Stimulated activated CD8-positive, alpha-beta memory T cell treated with anti-CD3 and anti-CD28 coated beads, Interleukin-4, amount 100 ng/mL, for 4 hours (primary cell): ENCODE measurements at regions not wholly inside any gene's neighbourhood (a gene's known extent, or its start where the extent isn't known, plus 50 kb on each side); places are given as distances from the start of the nearest gene placed in this dataset.
"Not testable (repeated sequence)": the region's sequence is repeated elsewhere in the genome, so short reads cannot be mapped to it uniquely, and the experiment has no call there.

Source experiments
- DNase-seq, 2 donors: peaks; one replicate each; pipeline ENCODE4 v3.0.0-alpha.2; 2020; ENCODE audit warnings: low read depth in 2 of 2, low spot score in 1 of 2

DNA sequence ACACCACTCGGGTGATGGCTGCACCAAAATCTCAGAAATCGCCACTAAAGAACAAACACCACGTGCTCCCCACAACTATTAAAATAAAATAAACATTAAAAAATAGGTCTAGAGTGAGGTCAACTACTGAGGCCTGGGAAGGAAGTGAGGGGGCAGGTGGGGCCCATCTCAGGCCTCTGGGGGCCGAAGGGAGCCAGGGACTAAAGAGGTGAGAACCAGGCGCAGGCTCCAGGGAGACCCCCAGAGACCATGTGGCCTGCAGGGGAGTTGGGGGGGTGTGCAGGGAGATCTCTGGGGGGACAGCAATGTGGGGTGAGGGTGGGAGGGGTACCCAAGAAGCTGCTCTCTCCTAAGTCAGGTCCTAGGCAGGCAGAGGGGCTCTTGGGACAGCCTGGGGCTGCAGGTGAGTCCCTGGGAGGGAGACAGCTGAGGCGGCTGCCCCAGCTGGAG is 111.3 kb upstream of the SMURF2 start:
- no peak for DNase-seq

DNA sequence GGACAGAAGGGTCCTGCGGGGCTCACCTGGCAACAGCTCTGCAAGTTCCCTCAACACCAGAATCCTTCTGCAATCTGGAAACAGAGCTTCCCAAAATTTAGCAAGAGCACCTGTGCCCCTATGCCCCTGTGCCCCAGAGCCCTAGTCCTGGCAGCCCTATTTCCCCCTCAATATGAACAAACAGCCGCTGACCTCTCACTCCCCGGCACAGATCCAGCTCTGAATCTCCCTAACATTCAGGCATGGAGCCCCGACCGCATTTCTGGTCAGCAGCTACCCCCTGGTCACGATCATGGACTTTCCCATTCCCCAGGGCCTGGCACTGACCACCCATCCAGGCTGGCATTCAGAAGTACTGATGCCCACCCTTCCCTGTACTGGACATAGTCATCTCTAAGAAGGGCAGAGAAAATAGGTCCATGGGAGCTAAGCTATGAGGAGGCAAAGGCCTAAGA is 110.8 kb upstream of the SMURF2 start:
- DNase-seq = no peak

DNA sequence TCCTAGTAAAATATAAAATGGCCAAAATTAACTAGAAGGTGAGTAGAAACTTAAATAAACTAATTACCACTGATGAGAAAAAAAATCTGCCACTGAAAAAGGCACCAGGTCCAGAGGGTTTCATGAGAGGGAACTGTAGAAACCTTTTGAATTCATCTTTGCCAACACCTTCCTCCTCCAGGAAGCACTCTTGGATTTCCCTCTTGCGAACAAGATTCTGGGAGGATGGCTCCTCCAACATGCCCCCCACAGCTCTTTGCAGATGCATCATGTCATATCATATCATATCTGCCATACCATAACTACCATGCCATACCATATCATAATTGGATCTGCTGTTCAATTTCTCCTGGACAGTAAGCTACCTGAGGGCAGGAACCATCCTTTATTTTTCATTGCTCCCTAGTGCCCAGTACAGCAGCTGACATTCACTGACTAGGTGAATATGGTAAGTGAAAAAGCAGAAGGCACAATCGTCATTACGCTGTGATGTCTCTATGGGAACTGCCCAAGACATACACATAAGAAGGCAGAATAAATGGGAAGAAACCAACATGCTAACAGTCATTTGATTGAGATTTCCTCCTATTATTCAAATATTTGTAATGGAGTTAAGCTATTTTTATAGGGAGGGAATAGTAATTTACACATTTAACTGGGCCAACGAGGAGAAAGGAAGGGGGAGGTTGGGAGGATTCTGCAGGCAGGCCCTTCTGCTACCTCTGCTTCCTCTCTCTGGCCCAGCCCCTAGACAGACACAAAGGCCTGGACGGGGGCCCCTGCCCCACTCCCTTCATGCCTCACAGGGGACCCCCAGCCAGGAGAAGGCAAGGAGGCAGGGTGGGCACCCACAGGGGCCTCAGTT is 110.1 kb upstream of the SMURF2 start:
- no peak for DNase-seq

DNA sequence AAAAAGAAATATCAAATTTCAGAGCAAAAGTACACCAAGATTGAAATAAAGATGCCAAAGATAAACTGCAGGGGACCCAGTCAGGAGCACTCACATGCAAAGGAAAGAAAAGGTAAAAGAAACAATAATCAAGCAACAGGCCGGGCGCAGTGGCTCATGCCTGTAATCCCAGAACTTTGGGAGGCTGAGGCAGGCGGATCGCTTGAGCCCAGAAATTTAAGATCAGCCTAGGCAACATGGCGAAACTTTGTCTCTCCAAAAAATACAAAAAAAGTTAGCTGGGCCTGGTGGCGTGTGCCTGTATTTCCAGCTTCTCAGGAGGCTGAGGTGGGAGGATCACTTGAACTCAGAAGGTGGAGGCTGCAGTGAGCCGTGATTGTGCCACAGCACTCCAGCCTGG is 107.6 kb upstream of the SMURF2 start:
- no peak for DNase-seq

DNA sequence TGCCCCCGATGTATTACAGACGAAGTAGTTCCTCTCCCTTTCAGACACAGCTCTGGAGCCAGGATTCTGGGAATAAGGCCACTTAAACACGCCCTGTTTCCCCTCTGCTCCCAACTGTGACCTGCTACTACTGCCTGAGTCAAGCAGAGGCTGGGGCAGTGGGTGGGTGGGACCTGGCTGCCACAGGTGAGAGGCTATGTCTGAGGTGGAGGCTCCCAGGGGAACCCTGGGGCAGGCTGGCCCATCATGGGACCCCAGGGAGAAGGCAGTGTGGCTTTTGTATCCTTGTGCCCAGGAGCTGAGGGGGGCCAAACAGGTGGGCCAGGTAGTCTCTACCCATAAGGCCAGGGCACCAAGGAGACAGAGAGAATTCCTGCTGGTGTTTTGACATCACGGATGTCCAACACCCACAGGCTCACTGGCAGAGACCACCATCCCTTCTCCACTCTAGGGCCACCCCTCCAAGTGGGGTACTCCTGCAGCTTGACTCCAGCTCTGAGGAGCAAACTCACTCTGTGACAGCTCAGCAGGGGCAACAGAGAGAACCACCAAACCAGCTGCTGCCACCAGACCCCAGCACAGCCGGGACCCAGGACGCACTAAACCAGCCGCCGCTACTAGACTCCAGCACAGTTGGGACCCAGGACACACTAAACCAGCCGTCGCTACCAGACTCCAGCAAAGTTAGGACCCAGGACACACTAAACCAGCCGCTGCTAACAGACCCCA is 105.3 kb upstream of the SMURF2 start:
- no peak for DNase-seq

DNA sequence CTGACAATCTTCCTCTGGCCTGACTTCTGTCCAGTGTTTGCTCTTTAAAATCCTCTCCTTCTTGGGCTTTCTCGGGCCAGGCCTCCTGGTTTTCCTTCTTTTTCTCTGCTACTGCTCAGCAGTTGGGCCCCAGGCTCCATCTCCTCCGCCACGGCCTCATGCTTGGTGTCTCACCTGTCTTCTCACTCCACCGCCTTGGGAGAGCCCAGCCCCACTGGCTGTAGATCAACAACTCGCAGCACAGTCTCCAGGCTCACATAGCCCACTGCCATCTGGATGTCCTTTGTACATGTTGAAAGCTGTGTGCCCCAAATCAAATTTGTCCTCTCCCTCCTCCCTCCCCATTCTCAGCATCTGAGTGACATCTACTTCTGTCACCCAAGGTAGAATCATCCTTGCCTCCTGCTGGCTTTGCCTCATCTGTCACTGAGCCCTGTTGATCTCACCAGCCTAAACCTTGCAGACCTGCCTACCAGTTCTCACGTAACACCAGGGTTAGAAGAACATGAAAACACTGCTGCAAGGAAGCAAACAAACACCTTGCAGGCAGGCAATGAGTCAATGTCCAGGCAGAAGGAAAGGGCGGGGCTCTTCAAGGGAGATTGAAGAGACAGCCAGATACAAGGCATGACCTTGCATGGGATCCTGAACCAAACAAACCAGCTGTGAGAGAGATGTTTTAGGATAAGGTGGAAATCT is 103.2 kb upstream of the SMURF2 start:
- DNase-seq = no peak

DNA sequence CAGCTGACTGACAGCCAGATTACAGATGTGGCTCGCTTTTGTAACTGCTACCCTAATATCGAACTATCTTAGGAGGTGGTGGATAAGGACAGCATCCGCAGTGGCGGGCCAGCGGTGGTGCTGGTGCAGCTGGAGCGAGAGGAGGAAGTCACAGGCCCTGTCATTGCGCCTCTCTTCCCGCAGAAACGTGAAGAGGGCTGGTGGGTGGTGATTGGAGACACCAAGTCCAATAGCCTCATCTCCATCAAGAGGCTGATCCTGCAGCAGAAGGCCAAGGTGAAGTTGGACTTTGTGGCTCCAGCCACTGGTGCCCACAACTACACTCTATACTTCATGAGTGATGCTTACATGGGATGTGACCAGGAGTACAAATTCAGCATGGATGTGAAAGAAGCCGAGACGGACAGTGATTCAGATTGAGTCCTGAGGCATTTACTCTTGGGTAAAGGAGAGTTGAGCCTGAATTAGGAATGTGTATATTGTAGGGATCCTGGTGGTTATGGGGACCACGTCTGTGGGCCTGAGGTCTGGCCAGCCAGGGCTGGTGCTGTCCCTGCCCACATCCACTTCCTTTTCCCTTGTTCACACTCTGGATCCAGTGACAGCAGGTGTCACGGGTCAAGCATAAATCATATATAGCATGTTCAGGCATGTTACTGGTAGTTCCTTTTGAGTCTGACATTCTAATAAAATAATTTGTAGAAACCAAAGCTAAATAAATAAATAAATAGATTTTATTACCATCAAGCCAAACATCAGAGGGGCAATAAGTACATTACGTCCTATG is 89.0 kb upstream of the SMURF2 start:
- DNase-seq = no peak

DNA sequence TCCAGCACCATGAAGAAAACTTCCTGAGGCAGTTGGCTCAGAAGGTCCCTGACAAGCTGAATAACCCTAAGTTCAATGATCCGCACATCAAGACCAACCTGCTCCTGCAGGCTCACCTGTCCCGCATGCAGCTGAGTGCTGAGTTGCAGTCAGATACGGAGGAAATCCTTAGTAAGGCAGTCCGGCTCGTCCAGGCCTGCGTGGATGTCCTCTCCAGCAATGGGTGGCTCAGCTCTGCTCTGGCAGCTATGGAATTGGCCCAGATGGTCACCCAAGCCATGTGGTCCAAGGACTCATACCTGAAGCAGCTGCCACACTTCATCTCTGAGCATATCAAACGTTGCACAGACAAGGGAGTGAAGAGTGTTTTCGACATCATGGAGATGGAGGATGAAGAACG is 88.4 kb upstream of the SMURF2 start:
- no peak for DNase-seq

DNA sequence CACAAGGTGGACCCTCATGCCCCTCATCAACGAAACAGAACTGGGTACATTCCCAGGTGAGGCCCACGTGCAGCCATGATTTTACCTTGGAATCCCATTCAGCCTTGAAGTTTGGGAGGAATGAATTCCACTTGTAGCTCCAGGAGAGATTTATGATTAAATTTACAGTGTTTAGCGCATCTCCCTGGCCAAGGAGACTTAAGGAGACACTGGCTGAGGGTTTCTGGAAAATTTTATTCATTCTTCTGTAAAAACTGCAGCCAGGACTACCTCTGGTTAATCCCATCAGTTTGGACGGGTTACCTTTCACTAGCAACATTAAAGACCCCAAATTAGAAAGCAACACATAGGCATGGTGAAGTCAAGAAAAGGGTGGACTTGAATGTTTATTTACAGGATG is 87.2 kb upstream of the SMURF2 start:
- no peak for DNase-seq

DNA sequence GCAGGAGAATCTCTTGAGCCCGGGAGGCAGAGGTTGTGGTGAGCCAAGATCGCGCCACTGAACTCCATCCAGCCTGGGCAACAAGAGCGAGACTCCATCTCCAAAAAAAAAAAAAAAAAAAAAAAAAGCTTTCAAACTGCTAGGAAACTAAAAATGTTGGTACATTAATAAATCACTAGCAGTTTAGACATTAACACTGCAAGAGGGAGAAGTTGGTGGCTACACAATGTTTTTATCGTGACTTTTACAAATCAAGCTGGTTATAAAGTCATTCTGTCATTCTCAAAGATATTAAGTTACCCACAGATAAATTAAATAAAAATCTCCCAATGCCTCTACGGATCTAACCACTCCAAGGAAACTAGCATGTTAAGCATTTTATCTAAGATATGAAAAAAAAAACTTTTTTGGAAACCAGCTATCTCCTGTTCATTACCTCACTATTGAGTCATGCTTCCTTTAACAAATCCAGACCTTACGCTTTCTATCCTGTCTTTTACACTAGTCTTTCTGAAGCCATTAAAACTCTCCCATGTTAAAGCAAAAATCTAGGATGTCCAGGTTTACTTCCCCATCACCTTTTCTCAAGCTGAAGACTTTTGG is 85.9 kb upstream of the SMURF2 start:
- no peak for DNase-seq

DNA sequence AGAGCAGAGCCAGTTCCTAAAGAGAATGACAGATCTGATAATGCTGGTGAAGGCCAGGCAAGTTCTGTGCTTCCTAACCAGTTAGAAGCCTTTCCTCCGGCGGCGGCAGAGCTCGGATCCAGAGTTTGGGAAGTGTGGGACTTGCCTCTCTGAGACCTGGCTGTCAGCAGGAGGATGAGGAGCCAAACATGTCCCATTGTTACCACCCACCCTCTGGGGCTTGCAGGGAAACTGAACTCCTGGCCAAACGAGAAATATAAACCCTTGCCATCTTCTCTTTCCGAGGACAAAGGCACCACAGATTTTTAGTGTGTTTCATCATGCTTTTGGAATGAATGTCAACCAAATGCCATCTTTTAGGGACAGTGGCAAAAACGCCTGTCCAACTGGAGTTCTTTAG is 80.2 kb upstream of the SMURF2 start:
- DNase-seq = no peak

DNA sequence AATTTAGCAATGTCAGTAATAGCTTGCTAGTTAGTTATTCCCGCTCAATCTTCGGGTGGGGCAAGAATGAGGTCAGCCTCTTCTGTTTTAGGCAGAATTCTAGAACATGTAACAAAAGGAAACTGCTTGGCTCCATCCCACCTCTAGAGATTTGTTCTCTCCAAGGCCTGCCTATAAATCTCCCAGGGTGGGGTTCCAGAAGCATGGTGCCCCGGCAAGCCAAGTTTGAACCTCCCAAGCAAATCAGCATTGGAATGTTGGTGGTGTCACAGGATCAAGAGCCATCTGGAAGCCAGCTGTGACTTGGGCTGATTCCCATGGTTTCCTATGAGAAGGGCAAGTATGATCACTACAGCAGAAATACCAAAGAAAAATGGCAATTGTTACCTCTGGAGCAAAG is 79.8 kb upstream of the SMURF2 start:
- DNase-seq = not testable (repeated sequence)

DNA sequence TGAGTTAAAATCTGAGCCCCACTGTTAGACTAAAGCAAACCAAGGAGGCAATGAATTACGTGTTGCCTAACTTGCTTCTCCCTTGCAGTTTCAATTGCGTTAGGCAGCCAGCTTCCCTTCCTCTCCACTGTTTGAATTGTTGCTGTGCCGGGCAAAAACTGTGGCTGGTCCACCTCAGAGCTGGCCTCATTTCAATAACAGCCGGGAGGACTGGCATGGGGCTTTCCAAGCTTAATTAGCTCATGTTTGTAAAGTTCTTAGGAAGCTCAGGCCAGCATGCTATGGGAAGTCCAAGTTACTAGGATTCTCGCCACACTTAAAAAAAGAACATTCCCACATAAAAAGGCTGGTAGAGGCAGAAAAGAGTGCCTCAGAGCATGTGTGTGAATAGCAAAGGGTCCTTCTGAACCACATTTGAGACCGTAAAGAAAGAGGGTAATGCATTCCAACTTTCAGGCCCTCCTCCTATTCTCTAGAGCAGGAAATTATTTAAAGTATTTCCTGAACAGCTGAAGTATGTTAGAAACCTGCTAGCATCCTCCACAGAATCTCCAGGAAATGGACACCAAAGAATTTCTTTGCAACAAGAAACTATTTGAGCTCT is 79.0 kb upstream of the SMURF2 start:
- DNase-seq = no peak

DNA sequence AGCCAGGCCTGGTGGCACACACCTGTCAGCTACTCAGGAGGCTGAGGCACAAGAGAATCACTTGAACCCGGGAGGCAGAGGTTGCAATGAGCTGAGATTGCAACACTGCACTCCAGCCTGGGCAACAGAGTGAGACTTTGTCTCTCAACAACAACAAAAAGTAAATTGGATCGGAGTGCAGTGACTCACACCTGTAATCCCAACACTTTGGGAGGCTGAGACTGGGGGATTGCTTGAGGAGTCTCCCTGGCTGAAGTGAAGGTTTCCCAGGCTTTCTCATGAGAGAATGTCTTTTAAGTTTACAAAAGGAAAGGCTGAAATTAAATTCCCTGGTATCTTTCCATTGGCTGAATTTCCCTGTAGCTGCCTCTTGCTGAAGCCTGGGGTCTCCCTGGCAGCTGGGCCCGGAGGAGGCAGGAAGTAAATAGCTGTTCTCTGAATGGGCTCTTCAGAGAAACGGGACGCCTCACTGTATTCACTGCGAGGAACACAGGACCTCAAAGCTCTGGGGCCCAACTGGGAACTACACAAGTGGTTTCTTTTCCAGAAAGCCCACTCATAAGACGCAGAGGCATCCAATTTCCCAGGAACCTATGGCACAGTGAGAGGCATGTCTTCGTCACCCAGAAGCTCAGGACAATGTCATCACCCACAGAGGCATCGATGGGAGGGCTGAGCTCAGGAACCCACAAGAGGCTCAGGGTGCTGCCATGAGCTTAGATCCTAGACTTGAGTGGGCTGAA is 77.4 kb upstream of the SMURF2 start:
- no peak for DNase-seq

DNA sequence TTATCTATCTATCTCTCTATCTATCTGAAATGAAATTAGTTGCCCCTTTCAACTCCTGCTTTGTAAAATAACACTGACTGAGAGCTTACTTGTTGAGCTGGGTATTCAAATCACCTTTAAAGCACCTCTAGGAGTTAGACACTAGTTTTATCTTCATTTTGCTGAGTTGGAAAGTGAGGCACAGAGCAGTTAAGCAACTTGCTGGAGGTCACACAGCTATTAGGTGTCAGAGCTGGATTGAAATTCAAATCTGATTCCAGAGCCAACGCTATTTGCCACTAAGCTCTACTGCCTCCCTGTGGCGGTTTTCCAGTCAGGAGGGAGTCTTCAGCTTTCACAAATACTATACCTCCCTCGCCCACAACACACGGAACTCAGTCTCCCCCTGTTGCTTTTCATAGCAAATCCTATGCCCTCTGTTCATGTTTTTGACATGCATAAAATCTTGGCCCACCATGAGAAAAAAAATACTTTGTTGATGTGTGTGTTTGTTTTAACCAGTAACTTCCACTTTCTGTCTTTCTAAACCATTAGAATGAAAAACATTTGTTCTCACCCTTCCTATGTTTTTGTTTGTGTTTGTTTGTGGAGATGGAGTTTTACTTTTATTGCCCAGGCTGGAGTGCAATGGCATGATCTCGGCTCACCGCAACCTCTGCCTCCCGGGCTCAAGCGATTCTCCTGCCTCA is 74.8 kb upstream of the SMURF2 start:
- DNase-seq = peak in 1 of 2 donors; percentile 20

DNA sequence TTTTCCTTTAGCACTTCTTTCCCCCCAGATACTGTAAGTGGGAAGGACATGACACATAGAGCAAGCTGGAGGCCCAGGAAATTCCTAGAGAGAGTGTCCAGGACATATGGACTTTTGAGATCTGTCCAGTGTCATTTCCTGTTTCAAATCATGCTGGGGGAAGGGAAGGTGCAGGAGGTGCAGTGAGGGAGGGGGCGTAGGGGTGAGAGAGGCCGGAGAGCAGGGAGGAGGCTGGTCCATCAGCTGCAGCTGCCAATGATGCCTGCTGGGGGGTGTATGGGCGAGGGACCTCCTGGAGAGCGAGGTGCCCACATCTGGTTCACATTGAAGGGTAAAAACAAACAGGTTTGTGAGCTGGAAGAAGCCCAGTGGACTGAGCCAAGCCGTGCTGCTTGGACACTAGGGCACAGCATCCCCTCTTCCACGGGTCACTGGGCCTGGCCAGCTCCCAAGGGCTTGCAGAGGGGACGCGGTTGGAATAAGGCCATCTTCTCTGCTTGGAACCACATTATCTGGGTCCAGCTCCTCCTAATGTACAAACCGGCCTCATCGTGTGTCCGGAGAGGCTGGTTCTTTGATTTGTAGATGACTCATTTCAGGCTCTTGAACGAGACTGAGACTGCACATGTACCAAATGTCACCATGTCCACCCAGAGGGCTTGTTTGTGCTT is 70.4 kb upstream of the SMURF2 start:
- no peak for DNase-seq

DNA sequence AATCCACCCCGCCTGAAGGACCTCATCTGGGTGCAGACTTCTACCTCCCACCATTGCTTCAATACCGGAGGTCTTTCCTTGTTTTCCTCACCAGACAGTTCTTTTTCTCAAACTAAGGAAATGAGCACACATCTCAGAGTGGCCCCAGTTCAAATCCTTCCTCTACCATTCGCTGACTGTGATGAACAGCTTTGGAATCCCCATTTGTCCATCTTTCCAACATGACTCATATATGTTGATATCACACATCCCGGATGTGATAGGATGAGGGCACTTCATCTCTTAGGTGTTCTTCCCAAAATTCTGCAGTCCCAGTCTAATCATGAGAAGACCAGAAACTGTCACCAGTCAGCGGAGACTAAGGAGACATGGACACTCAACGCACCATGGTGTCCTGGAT is 67.9 kb upstream of the SMURF2 start:
- DNase-seq = not testable (repeated sequence)

DNA sequence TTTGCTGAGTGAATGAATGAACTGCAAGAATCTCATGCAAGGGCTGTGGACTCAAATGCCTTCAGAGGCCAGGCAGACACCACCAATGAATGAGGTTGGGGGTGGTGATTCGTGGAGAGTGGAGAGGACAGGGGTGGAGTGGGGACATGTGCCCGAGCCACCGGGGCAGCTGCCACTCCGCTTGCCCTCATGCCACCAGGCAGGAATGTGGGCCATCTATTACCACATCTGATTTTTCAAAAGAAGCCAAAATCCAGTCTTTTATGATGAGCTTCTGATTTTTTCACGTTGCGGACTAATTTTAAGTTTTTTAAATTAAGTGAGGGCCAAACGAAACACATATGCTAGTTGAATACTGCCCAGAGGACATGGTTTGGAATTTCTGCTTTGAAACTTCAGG is 67.1 kb upstream of the SMURF2 start:
- DNase-seq = no peak
